C4-2B (cell line): ENCODE measurements at regions not wholly inside any gene's neighbourhood (a gene's known extent, or its start where the extent isn't known, plus 50 kb on each side); places are given as distances from the start of the nearest gene placed in this dataset.

Source experiments
- CTCF ChIP-seq: fragments of 450-650 bp; conservative IDR thresholded peaks from 2 replicates; pipeline ENCODE4 v1.5.1; 2017; ENCODE audit warnings: mild to moderate bottlenecking
- ZFX ChIP-seq: fragments of 450-650 bp; IDR thresholded peaks from 2 replicates; pipeline ENCODE4 v1.6.1; 2017

- TF ChIP-seq CTCF = no peak
- TF ChIP-seq ZFX = no peak
These were observed 55.6 kb downstream of the RTL9 start for GRCh38 chrX:110414273-110414672.
